Uterus (tissue), 2 donors: ENCODE measurements at regions not wholly inside any gene's neighbourhood (a gene's known extent, or its start where the extent isn't known, plus 50 kb on each side); places are given as distances from the start of the nearest gene placed in this dataset.

Experiments used
- CTCF ChIP-seq, 4 experiments: fragments of 200-600 bp in 2 of 4; fragments of 450-650 bp in 2 of 4; sonication (generic) in 2 of 4; IDR thresholded peaks; one replicate each; pipeline ENCODE4 v1.5.1; 2016 to 2019; ENCODE audit warnings: antibody characterized with exemption in 4 of 4, mild to moderate bottlenecking in 2 of 4, moderate library complexity in 1 of 4
- POLR2A ChIP-seq, 2 donors: fragments of 450-650 bp; IDR thresholded peaks; one replicate each; pipeline ENCODE4 v1.6.1; 2016; ENCODE audit warnings: antibody characterized with exemption in 2 of 2, mild to moderate bottlenecking in 1 of 2, moderate library complexity in 1 of 2

- TF ChIP-seq POLR2A (IDR thresholded peaks at IDR 0.05) (no peak), CTCF (IDR thresholded peaks at IDR 0.05) (no peak)
Measured at GRCh38 chr4:3361896-3362295, 69.1 kb downstream of the RGS12 start.
